Testis (tissue), 2 donors: ENCODE measurements at regions not wholly inside any gene's neighbourhood (a gene's known extent, or its start where the extent isn't known, plus 50 kb on each side); places are given as distances from the start of the nearest gene placed in this dataset.

Source experiments
- DNase-seq: peaks from one replicate; pipeline ENCODE4 v3.0.0-alpha.2; 2019
- H3K27ac ChIP-seq, 2 donors: fragments of 200-600 bp; sonication (generic); one replicate each; pipeline ENCODE4 v1.5.1; 2019
- H3K27me3 ChIP-seq: fragments of 200-600 bp; sonication (generic); one replicate; pipeline ENCODE4 v1.5.1; 2019
- H3K36me3 ChIP-seq: fragments of 200-600 bp; sonication (generic); one replicate; pipeline ENCODE4 v1.5.1; 2017; ENCODE audit warnings: low read depth; ENCODE audit errors: missing control alignments
- H3K4me1 ChIP-seq: fragments of 200-600 bp; sonication (generic); one replicate; pipeline ENCODE4 v1.5.1; 2019
- H3K4me3 ChIP-seq, 2 donors: fragments of 200-600 bp; sonication (generic); one replicate each; pipeline ENCODE4 v1.5.1; 2017 to 2019
- H3K9me3 ChIP-seq: fragments of 200-600 bp; sonication (generic); one replicate; pipeline ENCODE4 v1.5.1; 2017
- POLR2A ChIP-seq: fragments of 450-650 bp; IDR thresholded peaks from one replicate; pipeline ENCODE4 v1.6.1; 2017; ENCODE audit warnings: antibody characterized with exemption, mild to moderate bottlenecking, moderate library complexity
- WGBS, 2 donors: methylation state at CpG; one replicate each; pipeline ENCODE4 v1.1.5; 2018; 5-methylcytosine and 5-hydroxymethylcytosine counted together
- intact Hi-C: fragments of 100-400 bp; cut with DNase I; formaldehyde crosslinking; loops from one replicate; pipeline ENCODE4 v1.15.1; 2023; ENCODE audit warnings: low total_unique reads
- TF ChIP-seq, protein P1 (sequence below), 3 experiments: fragments of 450-650 bp in 2 of 3; fragments of 200-600 bp in 1 of 3; sonication (generic) in 1 of 3; IDR thresholded peaks; one replicate each; pipeline ENCODE4 v1.5.1; 2016 to 2019; ENCODE audit warnings: antibody characterized with exemption in 3 of 3, mild to moderate bottlenecking in 2 of 3, moderate library complexity in 1 of 3

GRCh38 chr3:161682715-161683114 is 186.1 kb downstream of the OTOL1 start:
- Histone ChIP-seq H3K27me3 (no peaks in the 10 kb centered on the region), H3K27ac (no peak overlapping the region), H3K4me3 (no peak overlapping the region), H3K36me3 (no peaks in the 10 kb centered on the region), H3K9me3 (no peaks in the 10 kb centered on the region), H3K4me1 (no peaks in the 10 kb centered on the region)
- intact Hi-C loops: no loop called here
- WGBS, 2 donors: 72 to 80% methylated on average over 2 of the region's 2 CpGs
- no peak for DNase-seq
- TF ChIP-seq, protein P1, sequence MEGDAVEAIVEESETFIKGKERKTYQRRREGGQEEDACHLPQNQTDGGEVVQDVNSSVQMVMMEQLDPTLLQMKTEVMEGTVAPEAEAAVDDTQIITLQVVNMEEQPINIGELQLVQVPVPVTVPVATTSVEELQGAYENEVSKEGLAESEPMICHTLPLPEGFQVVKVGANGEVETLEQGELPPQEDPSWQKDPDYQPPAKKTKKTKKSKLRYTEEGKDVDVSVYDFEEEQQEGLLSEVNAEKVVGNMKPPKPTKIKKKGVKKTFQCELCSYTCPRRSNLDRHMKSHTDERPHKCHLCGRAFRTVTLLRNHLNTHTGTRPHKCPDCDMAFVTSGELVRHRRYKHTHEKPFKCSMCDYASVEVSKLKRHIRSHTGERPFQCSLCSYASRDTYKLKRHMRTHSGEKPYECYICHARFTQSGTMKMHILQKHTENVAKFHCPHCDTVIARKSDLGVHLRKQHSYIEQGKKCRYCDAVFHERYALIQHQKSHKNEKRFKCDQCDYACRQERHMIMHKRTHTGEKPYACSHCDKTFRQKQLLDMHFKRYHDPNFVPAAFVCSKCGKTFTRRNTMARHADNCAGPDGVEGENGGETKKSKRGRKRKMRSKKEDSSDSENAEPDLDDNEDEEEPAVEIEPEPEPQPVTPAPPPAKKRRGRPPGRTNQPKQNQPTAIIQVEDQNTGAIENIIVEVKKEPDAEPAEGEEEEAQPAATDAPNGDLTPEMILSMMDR (IDR thresholded peaks at IDR 0.05): no peak
- no peak for TF ChIP-seq POLR2A

GRCh38 chr3:161689584-161690298 is 193.1 kb downstream of the OTOL1 start:
- Histone ChIP-seq H3K4me3 (no peak overlapping the region), H3K4me1 (no peaks in the 10 kb centered on the region), H3K27me3 (no peaks in the 10 kb centered on the region), H3K27ac (no peak overlapping the region), H3K36me3 (no peaks in the 10 kb centered on the region), H3K9me3 (no peaks in the 10 kb centered on the region)
- 74 to 80% methylated on average over 5 of the region's 5 CpGs for WGBS, 2 donors
- TF ChIP-seq, protein P1 (IDR thresholded peaks at IDR 0.05): no peak
- TF ChIP-seq POLR2A: no peak
- intact Hi-C loops: no loop called here
- DNase-seq: no peak

- no peak for DNase-seq
- Histone ChIP-seq H3K9me3 (no peaks in the 10 kb centered on the region), H3K4me1 (no peaks in the 10 kb centered on the region), H3K4me3 (no peak overlapping the region), H3K27me3 (no peaks in the 10 kb centered on the region), H3K27ac (no peak overlapping the region), H3K36me3 (no peaks in the 10 kb centered on the region)
- intact Hi-C loops: no loop called here
- 51 to 70% methylated on average over 3 of the region's 3 CpGs for WGBS, 2 donors
- TF ChIP-seq, protein P1 (IDR thresholded peaks at IDR 0.05): no peak
- no peak for TF ChIP-seq POLR2A
Observed at GRCh38 chr3:161690299-161690620, 193.7 kb downstream of the OTOL1 start.

GRCh38 chr3:161691677-161692076 is 195.1 kb downstream of the OTOL1 start:
- 83 to 94% methylated on average over 1 of the region's 1 CpG for WGBS, 2 donors
- Histone ChIP-seq H3K4me1 (no peaks in the 10 kb centered on the region), H3K27me3 (no peaks in the 10 kb centered on the region), H3K4me3 (no peak overlapping the region), H3K36me3 (no peaks in the 10 kb centered on the region), H3K27ac (no peak overlapping the region), H3K9me3 (no peaks in the 10 kb centered on the region)
- no peak for TF ChIP-seq POLR2A
- TF ChIP-seq, protein P1 (IDR thresholded peaks at IDR 0.05): no peak
- DNase-seq: no peak
- intact Hi-C loops: no loop called here
